ENCODE measurements at regions not wholly inside any gene's neighbourhood (a gene's known extent, or its start where the extent isn't known, plus 50 kb on each side); places are given as distances from the start of the nearest gene placed in this dataset.

- TF ChIP-seq POLR2A (IDR thresholded peaks at IDR 0.05; ENCODE audit: low read depth, low read length) (no peak), POLR2AphosphoS5 (IDR thresholded peaks at IDR 0.05; ENCODE audit: low read depth, low read length) (no peak), PAX5 (IDR thresholded peaks at IDR 0.05; ENCODE audit: insufficient read depth, low read length, severe bottlenecking) (no peak), TAF1 (IDR thresholded peaks at IDR 0.05; ENCODE audit: low read depth, low read length) (no peak), SPI1 (IDR thresholded peaks at IDR 0.05; ENCODE audit: low read depth, low read length) (no peak)
Measured at GRCh38 chr3:22210693-22211092, 459.7 kb upstream of the ZNF385D start.

Measured in GM12891 (cell line).